GM23338 (cell line): ENCODE measurements at regions not wholly inside any gene's neighbourhood (a gene's known extent, or its start where the extent isn't known, plus 50 kb on each side); places are given as distances from the start of the nearest gene placed in this dataset.

ENCODE experiments used
- ATAC-seq: fragments of 200-7000 bp; cut with Tn5 transposase; 3 replicates; pipeline ENCODE4 v1.9.1; 2020
- DNase-seq: peaks from one replicate; pipeline ENCODE4 v3.0.0-alpha.2; 2015; ENCODE audit warnings: low spot score
- H2AFZ ChIP-seq: fragments of 200-600 bp; sonication (generic); 2 replicates; pipeline ENCODE4 v1.8.0; 2016; ENCODE audit warnings: antibody characterized with exemption, mild to moderate bottlenecking, moderate library complexity
- H3F3A ChIP-seq: fragments of 200-600 bp; sonication (generic); replicated peaks from 2 replicates; pipeline ENCODE4 v1.8.0; 2017; ENCODE audit warnings: antibody characterized with exemption, mixed run types, low read depth
- H3K27ac ChIP-seq: fragments of 200-600 bp; sonication (generic); 2 replicates; pipeline ENCODE4 v1.6.1; 2016; ENCODE audit warnings: low read depth
- H3K27me3 ChIP-seq: fragments of 200-600 bp; sonication (generic); 2 replicates; pipeline ENCODE4 v1.8.0; 2016; ENCODE audit warnings: mild to moderate bottlenecking, mixed run types, moderate library complexity; ENCODE audit not compliant: insufficient read depth
- H3K36me3 ChIP-seq: fragments of 200-600 bp; sonication (generic); 2 replicates; pipeline ENCODE4 v1.8.0; 2016; ENCODE audit warnings: mild to moderate bottlenecking; ENCODE audit not compliant: insufficient read depth
- H3K4me1 ChIP-seq: fragments of 200-600 bp; sonication (generic); 2 replicates; pipeline ENCODE4 v1.8.0; 2016; ENCODE audit warnings: mild to moderate bottlenecking, moderate library complexity; ENCODE audit not compliant: insufficient read depth
- H3K4me2 ChIP-seq: fragments of 200-600 bp; sonication (generic); 2 replicates; pipeline ENCODE4 v1.7.1; 2017; ENCODE audit warnings: mixed run types
- H3K4me3 ChIP-seq: fragments of 200-600 bp; sonication (generic); 2 replicates; pipeline ENCODE4 v1.6.1; 2016; ENCODE audit warnings: mixed run types
- H3K79me2 ChIP-seq: fragments of 200-600 bp; sonication (generic); replicated peaks from 2 replicates; pipeline ENCODE4 v1.8.0; 2017; ENCODE audit warnings: mild to moderate bottlenecking; ENCODE audit not compliant: insufficient read depth
- H3K9me2 ChIP-seq: fragments of 200-600 bp; sonication (generic); 2 replicates; pipeline ENCODE4 v1.8.0; 2017; ENCODE audit not compliant: insufficient read depth
- H4K20me1 ChIP-seq: fragments of 200-600 bp; sonication (generic); replicated peaks from 2 replicates; pipeline ENCODE4 v1.8.0; 2017; ENCODE audit warnings: mild to moderate bottlenecking; ENCODE audit not compliant: insufficient read depth
- H3K27ac Mint-ChIP-seq: 2 replicates; pipeline ENCODE4 v1.8.0; 2020; ENCODE audit warnings: inconsistent platforms, mild to moderate bottlenecking, moderate library complexity, mixed read lengths
- H3K27me3 Mint-ChIP-seq: 3 replicates; pipeline ENCODE4 v1.8.0; 2022; ENCODE audit warnings: low read depth, mild to moderate bottlenecking, moderate library complexity, mixed read lengths, inconsistent platforms; ENCODE audit not compliant: insufficient read depth, poor library complexity
- H3K36me3 Mint-ChIP-seq: 3 replicates; pipeline ENCODE4 v1.8.0; 2021; ENCODE audit warnings: low read depth, mild to moderate bottlenecking, inconsistent platforms, moderate library complexity, mixed read lengths
- H3K4me1 Mint-ChIP-seq: 3 replicates; pipeline ENCODE4 v1.8.0; 2020; ENCODE audit warnings: mild to moderate bottlenecking, inconsistent platforms, mixed read lengths
- H3K4me3 Mint-ChIP-seq: 3 replicates; pipeline ENCODE4 v1.8.0; 2021; ENCODE audit warnings: moderate library complexity, mild to moderate bottlenecking, inconsistent platforms, mixed read lengths
- H3K9me3 Mint-ChIP-seq: 3 replicates; pipeline ENCODE4 v1.8.0; 2020; ENCODE audit warnings: moderate library complexity, mild to moderate bottlenecking, inconsistent platforms, mixed read lengths
- CREB1 ChIP-seq: fragments of 250-450 bp; sonication (Bioruptor Pico); IDR thresholded peaks from 2 replicates; pipeline ENCODE4 v1.5.0; 2020; ENCODE audit warnings: low read depth, mild to moderate bottlenecking, moderate library complexity
- EZH2phosphoT487 ChIP-seq: fragments of 200-600 bp; sonication (generic); IDR thresholded peaks from one replicate; pipeline ENCODE4 v1.8.1; 2018; ENCODE audit warnings: antibody characterized with exemption; ENCODE audit not compliant: unreplicated experiment
- NANOG ChIP-seq: IDR thresholded peaks from 2 replicates; pipeline ENCODE4 v1.6.1; 2016; ENCODE audit warnings: antibody characterized with exemption, borderline replicate concordance
- POLR2AphosphoS5 ChIP-seq: IDR thresholded peaks from 2 replicates; pipeline ENCODE4 v1.6.1; 2016; ENCODE audit warnings: antibody characterized with exemption, low read depth
- REST ChIP-seq: IDR thresholded peaks from one replicate; pipeline ENCODE4 v1.6.1; 2018; ENCODE audit warnings: antibody characterized with exemption; ENCODE audit not compliant: unreplicated experiment
- STAT1 ChIP-seq: IDR thresholded peaks from one replicate; pipeline ENCODE4 v1.6.1; 2016; ENCODE audit warnings: antibody characterized with exemption; ENCODE audit not compliant: unreplicated experiment
- ZNF114 ChIP-seq: fragments of 250-450 bp; sonication (Bioruptor Pico); IDR thresholded peaks from 2 replicates; pipeline ENCODE4 v1.5.0; 2020; ENCODE audit warnings: mild to moderate bottlenecking, moderate library complexity
- ZNF331 ChIP-seq: fragments of 250-450 bp; sonication (Bioruptor Pico); IDR thresholded peaks from 2 replicates; pipeline ENCODE4 v1.5.0; 2020; ENCODE audit warnings: low read depth, mild to moderate bottlenecking, moderate library complexity
- TF ChIP-seq, protein P1 (sequence below), 2 experiments: fragments of 200-600 bp in 1 of 2; sonication (generic) in 1 of 2; conservative IDR thresholded peaks; 2 replicates each; pipeline versions ENCODE4 v1.5.1 to v1.6.1; 2016 to 2017; ENCODE audit warnings: antibody characterized with exemption in 2 of 2, low read depth in 2 of 2, mild to moderate bottlenecking in 2 of 2, moderate library complexity in 1 of 2
- TF ChIP-seq, protein P2 (sequence below): IDR thresholded peaks from 2 replicates; pipeline ENCODE4 v1.6.1; 2016; ENCODE audit warnings: antibody characterized with exemption
- TF ChIP-seq, protein P3 (sequence below): fragments of 250-450 bp; sonication (Bioruptor Pico); IDR thresholded peaks from 2 replicates; pipeline ENCODE4 v1.5.0; 2020; ENCODE audit warnings: mild to moderate bottlenecking, moderate library complexity

DNA sequence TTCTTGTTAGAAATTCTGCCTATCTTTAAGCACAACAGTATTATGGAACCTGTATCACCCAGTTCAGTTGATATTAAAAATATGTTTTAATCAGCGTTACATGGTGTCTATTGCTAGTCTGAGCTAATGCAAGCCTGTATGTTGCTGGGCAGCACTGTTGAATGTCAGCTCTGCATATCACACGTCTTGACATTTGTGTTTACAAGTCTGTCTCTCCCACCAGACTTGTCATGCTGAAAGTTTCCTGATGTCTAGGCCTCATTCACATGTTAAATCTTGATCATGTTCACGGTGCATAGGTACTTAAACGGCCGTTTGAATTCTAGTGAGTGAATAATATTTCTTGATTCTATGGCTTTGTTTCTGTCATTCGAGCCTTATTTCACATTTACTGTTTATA, 385.0 kb downstream of the SOCS6 start (continued):
- TF ChIP-seq, protein P1, sequence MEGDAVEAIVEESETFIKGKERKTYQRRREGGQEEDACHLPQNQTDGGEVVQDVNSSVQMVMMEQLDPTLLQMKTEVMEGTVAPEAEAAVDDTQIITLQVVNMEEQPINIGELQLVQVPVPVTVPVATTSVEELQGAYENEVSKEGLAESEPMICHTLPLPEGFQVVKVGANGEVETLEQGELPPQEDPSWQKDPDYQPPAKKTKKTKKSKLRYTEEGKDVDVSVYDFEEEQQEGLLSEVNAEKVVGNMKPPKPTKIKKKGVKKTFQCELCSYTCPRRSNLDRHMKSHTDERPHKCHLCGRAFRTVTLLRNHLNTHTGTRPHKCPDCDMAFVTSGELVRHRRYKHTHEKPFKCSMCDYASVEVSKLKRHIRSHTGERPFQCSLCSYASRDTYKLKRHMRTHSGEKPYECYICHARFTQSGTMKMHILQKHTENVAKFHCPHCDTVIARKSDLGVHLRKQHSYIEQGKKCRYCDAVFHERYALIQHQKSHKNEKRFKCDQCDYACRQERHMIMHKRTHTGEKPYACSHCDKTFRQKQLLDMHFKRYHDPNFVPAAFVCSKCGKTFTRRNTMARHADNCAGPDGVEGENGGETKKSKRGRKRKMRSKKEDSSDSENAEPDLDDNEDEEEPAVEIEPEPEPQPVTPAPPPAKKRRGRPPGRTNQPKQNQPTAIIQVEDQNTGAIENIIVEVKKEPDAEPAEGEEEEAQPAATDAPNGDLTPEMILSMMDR (conservative IDR thresholded peaks at IDR 0.05; ENCODE audit: low read depth in 2 of 2) = no peak
- TF ChIP-seq ZNF114 (CRISPR knock-in tag) = no peak
- TF ChIP-seq, protein P2, sequence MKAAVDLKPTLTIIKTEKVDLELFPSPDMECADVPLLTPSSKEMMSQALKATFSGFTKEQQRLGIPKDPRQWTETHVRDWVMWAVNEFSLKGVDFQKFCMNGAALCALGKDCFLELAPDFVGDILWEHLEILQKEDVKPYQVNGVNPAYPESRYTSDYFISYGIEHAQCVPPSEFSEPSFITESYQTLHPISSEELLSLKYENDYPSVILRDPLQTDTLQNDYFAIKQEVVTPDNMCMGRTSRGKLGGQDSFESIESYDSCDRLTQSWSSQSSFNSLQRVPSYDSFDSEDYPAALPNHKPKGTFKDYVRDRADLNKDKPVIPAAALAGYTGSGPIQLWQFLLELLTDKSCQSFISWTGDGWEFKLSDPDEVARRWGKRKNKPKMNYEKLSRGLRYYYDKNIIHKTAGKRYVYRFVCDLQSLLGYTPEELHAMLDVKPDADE = no peak

GRCh38 chr18:70672581-70672980, 383.7 kb downstream of the SOCS6 start:
- Mint-ChIP-seq H3K4me1 (no peaks in the 10 kb centered on the region), H3K4me3 (no peak overlapping the region), H3K36me3 (peaks cover 20% of the 10 kb centered on the region), H3K9me3 (peaks cover 86% of the 10 kb centered on the region), H3K27ac (no peak overlapping the region), H3K27me3 (no peaks in the 10 kb centered on the region)
- no peaks in the 10 kb centered on the region for H3K79me2 ChIP-seq
- H3K27ac ChIP-seq = no peak overlapping the region
- H3K27me3 ChIP-seq = no peaks in the 10 kb centered on the region
- H3K4me2 ChIP-seq = no peak overlapping the region
- no peaks in the 10 kb centered on the region for H3F3A ChIP-seq
- H3K36me3 ChIP-seq = no peaks in the 10 kb centered on the region
- H4K20me1 ChIP-seq = no peaks in the 10 kb centered on the region
- no peaks in the 10 kb centered on the region for H3K4me1 ChIP-seq
- H3K9me2 ChIP-seq = no peaks in the 10 kb centered on the region
- ATAC-seq = no peak
- no peak overlapping the region for H3K4me3 ChIP-seq
- no peak for DNase-seq
- no peak for TF ChIP-seq POLR2AphosphoS5
- TF ChIP-seq ZNF331 (CRISPR knock-in tag) = no peak
- TF ChIP-seq CREB1 (CRISPR knock-in tag) = no peak
- TF ChIP-seq, protein P1 (conservative IDR thresholded peaks at IDR 0.05; ENCODE audit: low read depth in 2 of 2) = no peak
- TF ChIP-seq ZNF114 (CRISPR knock-in tag) = no peak
- no peak for TF ChIP-seq NANOG
- TF ChIP-seq STAT1 = no peak
- TF ChIP-seq, protein P3, sequence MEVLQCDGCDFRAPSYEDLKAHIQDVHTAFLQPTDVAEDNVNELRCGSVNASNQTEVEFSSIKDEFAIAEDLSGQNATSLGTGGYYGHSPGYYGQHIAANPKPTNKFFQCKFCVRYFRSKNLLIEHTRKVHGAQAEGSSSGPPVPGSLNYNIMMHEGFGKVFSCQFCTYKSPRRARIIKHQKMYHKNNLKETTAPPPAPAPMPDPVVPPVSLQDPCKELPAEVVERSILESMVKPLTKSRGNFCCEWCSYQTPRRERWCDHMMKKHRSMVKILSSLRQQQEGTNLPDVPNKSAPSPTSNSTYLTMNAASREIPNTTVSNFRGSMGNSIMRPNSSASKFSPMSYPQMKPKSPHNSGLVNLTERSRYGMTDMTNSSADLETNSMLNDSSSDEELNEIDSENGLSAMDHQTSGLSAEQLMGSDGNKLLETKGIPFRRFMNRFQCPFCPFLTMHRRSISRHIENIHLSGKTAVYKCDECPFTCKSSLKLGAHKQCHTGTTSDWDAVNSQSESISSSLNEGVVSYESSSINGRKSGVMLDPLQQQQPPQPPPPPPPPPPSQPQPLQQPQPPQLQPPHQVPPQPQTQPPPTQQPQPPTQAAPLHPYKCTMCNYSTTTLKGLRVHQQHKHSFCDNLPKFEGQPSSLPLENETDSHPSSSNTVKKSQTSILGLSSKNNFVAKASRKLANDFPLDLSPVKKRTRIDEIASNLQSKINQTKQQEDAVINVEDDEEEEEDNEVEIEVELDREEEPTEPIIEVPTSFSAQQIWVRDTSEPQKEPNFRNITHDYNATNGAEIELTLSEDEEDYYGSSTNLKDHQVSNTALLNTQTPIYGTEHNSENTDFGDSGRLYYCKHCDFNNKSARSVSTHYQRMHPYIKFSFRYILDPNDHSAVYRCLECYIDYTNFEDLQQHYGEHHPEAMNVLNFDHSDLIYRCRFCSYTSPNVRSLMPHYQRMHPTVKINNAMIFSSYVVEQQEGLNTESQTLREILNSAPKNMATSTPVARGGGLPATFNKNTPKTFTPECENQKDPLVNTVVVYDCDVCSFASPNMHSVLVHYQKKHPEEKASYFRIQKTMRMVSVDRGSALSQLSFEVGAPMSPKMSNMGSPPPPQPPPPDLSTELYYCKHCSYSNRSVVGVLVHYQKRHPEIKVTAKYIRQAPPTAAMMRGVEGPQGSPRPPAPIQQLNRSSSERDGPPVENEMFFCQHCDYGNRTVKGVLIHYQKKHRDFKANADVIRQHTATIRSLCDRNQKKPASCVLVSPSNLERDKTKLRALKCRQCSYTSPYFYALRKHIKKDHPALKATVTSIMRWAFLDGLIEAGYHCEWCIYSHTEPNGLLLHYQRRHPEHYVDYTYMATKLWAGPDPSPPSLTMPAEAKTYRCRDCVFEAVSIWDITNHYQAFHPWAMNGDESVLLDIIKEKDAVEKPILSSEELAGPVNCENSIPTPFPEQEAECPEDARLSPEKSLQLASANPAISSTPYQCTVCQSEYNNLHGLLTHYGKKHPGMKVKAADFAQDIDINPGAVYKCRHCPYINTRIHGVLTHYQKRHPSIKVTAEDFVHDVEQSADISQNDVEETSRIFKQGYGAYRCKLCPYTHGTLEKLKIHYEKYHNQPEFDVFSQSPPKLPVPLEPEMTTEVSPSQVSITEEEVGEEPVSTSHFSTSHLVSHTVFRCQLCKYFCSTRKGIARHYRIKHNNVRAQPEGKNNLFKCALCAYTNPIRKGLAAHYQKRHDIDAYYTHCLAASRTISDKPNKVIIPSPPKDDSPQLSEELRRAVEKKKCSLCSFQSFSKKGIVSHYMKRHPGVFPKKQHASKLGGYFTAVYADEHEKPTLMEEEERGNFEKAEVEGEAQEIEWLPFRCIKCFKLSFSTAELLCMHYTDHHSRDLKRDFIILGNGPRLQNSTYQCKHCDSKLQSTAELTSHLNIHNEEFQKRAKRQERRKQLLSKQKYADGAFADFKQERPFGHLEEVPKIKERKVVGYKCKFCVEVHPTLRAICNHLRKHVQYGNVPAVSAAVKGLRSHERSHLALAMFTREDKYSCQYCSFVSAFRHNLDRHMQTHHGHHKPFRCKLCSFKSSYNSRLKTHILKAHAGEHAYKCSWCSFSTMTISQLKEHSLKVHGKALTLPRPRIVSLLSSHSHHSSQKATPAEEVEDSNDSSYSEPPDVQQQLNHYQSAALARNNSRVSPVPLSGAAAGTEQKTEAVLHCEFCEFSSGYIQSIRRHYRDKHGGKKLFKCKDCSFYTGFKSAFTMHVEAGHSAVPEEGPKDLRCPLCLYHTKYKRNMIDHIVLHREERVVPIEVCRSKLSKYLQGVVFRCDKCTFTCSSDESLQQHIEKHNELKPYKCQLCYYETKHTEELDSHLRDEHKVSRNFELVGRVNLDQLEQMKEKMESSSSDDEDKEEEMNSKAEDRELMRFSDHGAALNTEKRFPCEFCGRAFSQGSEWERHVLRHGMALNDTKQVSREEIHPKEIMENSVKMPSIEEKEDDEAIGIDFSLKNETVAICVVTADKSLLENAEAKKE = no peak
- no peak for TF ChIP-seq EZH2phosphoT487
- no peak for TF ChIP-seq REST
- H2AFZ ChIP-seq = no peak overlapping the region
